ENCODE measurements at regions not wholly inside any gene's neighbourhood (a gene's known extent, or its start where the extent isn't known, plus 50 kb on each side); places are given as distances from the start of the nearest gene placed in this dataset.

- TF ChIP-seq TARDBP (IDR thresholded peaks at IDR 0.05): no peak
- CTCF ChIA-PET: no interaction called here
- no peak for DNase-seq (ENCODE audit: extremely low spot score)
- POLR2A ChIA-PET: no interaction called here
Measured at GRCh38 chr6:8361259-8361658, 74.1 kb downstream of the SLC35B3 start.

GRCh38 chr6:8352966-8353340, 82.4 kb downstream of the SLC35B3 start:
- CTCF ChIA-PET: no interaction called here
- TF ChIP-seq FOXK2 (IDR thresholded peaks at IDR 0.05): no peak
- no peak for TF ChIP-seq L3MBTL2 (conservative IDR thresholded peaks at IDR 0.05)
- TF ChIP-seq SP1 (IDR thresholded peaks at IDR 0.05): no peak
- no peak for TF ChIP-seq SUZ12 (IDR thresholded peaks at IDR 0.05)
- TF ChIP-seq FOXA1 (IDR thresholded peaks at IDR 0.05): no peak
- TF ChIP-seq CTBP1 (IDR thresholded peaks at IDR 0.05; ENCODE audit: borderline replicate concordance): no peak
- TF ChIP-seq TARDBP (IDR thresholded peaks at IDR 0.05): no peak
- TF ChIP-seq HDGF (IDR thresholded peaks at IDR 0.05; ENCODE audit: borderline replicate concordance): no peak
- no peak for TF ChIP-seq LEF1 (IDR thresholded peaks at IDR 0.05; ENCODE audit: borderline replicate concordance)
- TF ChIP-seq ELF4 (IDR thresholded peaks at IDR 0.05): no peak
- TF ChIP-seq ARNT (IDR thresholded peaks at IDR 0.05): no peak
- TF ChIP-seq NFRKB (IDR thresholded peaks at IDR 0.05): no peak
- TF ChIP-seq ZNF384 (IDR thresholded peaks at IDR 0.05): no peak
- TF ChIP-seq PKNOX1 (IDR thresholded peaks at IDR 0.05): no peak
- TF ChIP-seq FOXM1 (IDR thresholded peaks at IDR 0.05; ENCODE audit: borderline replicate concordance): no peak
- DNase-seq (ENCODE audit: extremely low spot score): no peak
- POLR2A ChIA-PET: no interaction called here

- ChIA-PET CTCF (no interaction called here), POLR2A (no interaction called here)
- DNase-seq (ENCODE audit: extremely low spot score): no peak
- TF ChIP-seq SUZ12 (IDR thresholded peaks at IDR 0.05): no peak
- no peak for TF ChIP-seq FOXM1 (IDR thresholded peaks at IDR 0.05; ENCODE audit: borderline replicate concordance)
- no peak for TF ChIP-seq SP1 (IDR thresholded peaks at IDR 0.05)
- no peak for TF ChIP-seq TARDBP (IDR thresholded peaks at IDR 0.05)
- TF ChIP-seq BHLHE40 (IDR thresholded peaks at IDR 0.05; ENCODE audit: borderline replicate concordance): no peak
- TF ChIP-seq LEF1 (IDR thresholded peaks at IDR 0.05; ENCODE audit: borderline replicate concordance): no peak
- TF ChIP-seq FOXK2 (IDR thresholded peaks at IDR 0.05): no peak
- no peak for TF ChIP-seq NFRKB (IDR thresholded peaks at IDR 0.05)
- TF ChIP-seq CTBP1 (IDR thresholded peaks at IDR 0.05; ENCODE audit: borderline replicate concordance): no peak
- TF ChIP-seq ZNF384 (IDR thresholded peaks at IDR 0.05): no peak
- no peak for TF ChIP-seq ARNT (IDR thresholded peaks at IDR 0.05)
- TF ChIP-seq HDGF (IDR thresholded peaks at IDR 0.05; ENCODE audit: borderline replicate concordance): no peak
- no peak for TF ChIP-seq L3MBTL2 (conservative IDR thresholded peaks at IDR 0.05)
- no peak for TF ChIP-seq ELF4 (IDR thresholded peaks at IDR 0.05)
- no peak for TF ChIP-seq FOXA1 (IDR thresholded peaks at IDR 0.05)
- TF ChIP-seq PKNOX1 (IDR thresholded peaks at IDR 0.05): no peak
Measured at GRCh38 chr6:8352335-8352965, 82.9 kb downstream of the SLC35B3 start.

- TF ChIP-seq FOXM1 (IDR thresholded peaks at IDR 0.05; ENCODE audit: borderline replicate concordance): no peak
- TF ChIP-seq LEF1 (IDR thresholded peaks at IDR 0.05; ENCODE audit: borderline replicate concordance): no peak
- no peak for TF ChIP-seq PKNOX1 (IDR thresholded peaks at IDR 0.05)
- TF ChIP-seq ARNT (IDR thresholded peaks at IDR 0.05): no peak
- no peak for TF ChIP-seq L3MBTL2 (conservative IDR thresholded peaks at IDR 0.05)
- no peak for TF ChIP-seq FOXA1 (IDR thresholded peaks at IDR 0.05)
- no peak for TF ChIP-seq CTBP1 (IDR thresholded peaks at IDR 0.05; ENCODE audit: borderline replicate concordance)
- no peak for TF ChIP-seq HDGF (IDR thresholded peaks at IDR 0.05; ENCODE audit: borderline replicate concordance)
- TF ChIP-seq ELF4 (IDR thresholded peaks at IDR 0.05): no peak
- TF ChIP-seq ZNF384 (IDR thresholded peaks at IDR 0.05): no peak
- no peak for TF ChIP-seq SUZ12 (IDR thresholded peaks at IDR 0.05)
- TF ChIP-seq TARDBP (IDR thresholded peaks at IDR 0.05): no peak
- TF ChIP-seq FOXK2 (IDR thresholded peaks at IDR 0.05): no peak
- no peak for TF ChIP-seq SP1 (IDR thresholded peaks at IDR 0.05)
- no peak for TF ChIP-seq NFRKB (IDR thresholded peaks at IDR 0.05)
- TF ChIP-seq BHLHE40 (IDR thresholded peaks at IDR 0.05; ENCODE audit: borderline replicate concordance): no peak
- ChIA-PET POLR2A (no interaction called here), CTCF (no interaction called here)
- no peak for DNase-seq (ENCODE audit: extremely low spot score)
Measured at GRCh38 chr6:8343600-8343999, 91.7 kb downstream of the SLC35B3 start.

- no peak for TF ChIP-seq SP1 (IDR thresholded peaks at IDR 0.05)
- no peak for TF ChIP-seq BHLHE40 (IDR thresholded peaks at IDR 0.05; ENCODE audit: borderline replicate concordance)
- no peak for TF ChIP-seq NFRKB (IDR thresholded peaks at IDR 0.05)
- TF ChIP-seq SUZ12 (IDR thresholded peaks at IDR 0.05): no peak
- no peak for TF ChIP-seq HDGF (IDR thresholded peaks at IDR 0.05; ENCODE audit: borderline replicate concordance)
- no peak for TF ChIP-seq ARNT (IDR thresholded peaks at IDR 0.05)
- TF ChIP-seq L3MBTL2 (conservative IDR thresholded peaks at IDR 0.05): no peak
- no peak for TF ChIP-seq ELF4 (IDR thresholded peaks at IDR 0.05)
- TF ChIP-seq ZNF384 (IDR thresholded peaks at IDR 0.05): no peak
- TF ChIP-seq LEF1 (IDR thresholded peaks at IDR 0.05; ENCODE audit: borderline replicate concordance): no peak
- no peak for TF ChIP-seq FOXA1 (IDR thresholded peaks at IDR 0.05)
- TF ChIP-seq FOXK2 (IDR thresholded peaks at IDR 0.05): no peak
- TF ChIP-seq PKNOX1 (IDR thresholded peaks at IDR 0.05): no peak
- no peak for TF ChIP-seq CTBP1 (IDR thresholded peaks at IDR 0.05; ENCODE audit: borderline replicate concordance)
- TF ChIP-seq TARDBP (IDR thresholded peaks at IDR 0.05): no peak
- no peak for TF ChIP-seq FOXM1 (IDR thresholded peaks at IDR 0.05; ENCODE audit: borderline replicate concordance)
- ChIA-PET CTCF (no interaction called here), POLR2A (no interaction called here)
- DNase-seq (ENCODE audit: extremely low spot score): no peak
Measured at GRCh38 chr6:8342241-8342819, 93.0 kb downstream of the SLC35B3 start.

Data from HEK293T (cell line).